GM12891 (cell line): ENCODE measurements at regions not wholly inside any gene's neighbourhood (a gene's known extent, or its start where the extent isn't known, plus 50 kb on each side); places are given as distances from the start of the nearest gene placed in this dataset.

Experiments
- POLR2A ChIP-seq: IDR thresholded peaks from 2 replicates; pipeline ENCODE4 v1.6.1; 2011; ENCODE audit warnings: low read depth, low read length, control low read depth
- POLR2AphosphoS5 ChIP-seq: IDR thresholded peaks from 2 replicates; pipeline ENCODE4 v1.6.1; 2011; ENCODE audit warnings: low read depth, low read length, control low read depth
- POU2F2 ChIP-seq: IDR thresholded peaks from 2 replicates; pipeline ENCODE4 v1.6.1; 2011; ENCODE audit warnings: low read depth, mild to moderate bottlenecking, control low read depth, low read length, moderate library complexity
- SPI1 ChIP-seq: IDR thresholded peaks from 2 replicates; pipeline ENCODE4 v1.6.1; 2011; ENCODE audit warnings: low read depth, low read length, control low read depth
- TAF1 ChIP-seq: IDR thresholded peaks from 2 replicates; pipeline ENCODE4 v1.6.1; 2011; ENCODE audit warnings: low read depth, low read length, control low read depth

GRCh38 chr5:124061663-124062062 lies 549.7 kb downstream of the CSNK1G3 start:
- TF ChIP-seq TAF1: no peak
- TF ChIP-seq POLR2A: no peak
- no peak for TF ChIP-seq POLR2AphosphoS5
- no peak for TF ChIP-seq SPI1
- no peak for TF ChIP-seq POU2F2
